Activated T-helper 1 cell treated with anti-CD3 and anti-CD28 coated beads, Interleukin-12 subunit alpha, Interleukin-12 subunit beta, Interleukin-2, Interleukin-4 antibody, amounts not matched to agents 30 ng/mL and 10 ng/mL and 1 ng/mL, durations not matched to agents 14 hours and 24 hours and 36 hours (primary cell): ENCODE measurements at regions not wholly inside any gene's neighbourhood (a gene's known extent, or its start where the extent isn't known, plus 50 kb on each side); places are given as distances from the start of the nearest gene placed in this dataset.

Experiments
- DNase-seq: peaks from one replicate; pipeline ENCODE4 v3.0.0; 2021; ENCODE audit warnings: low spot score
- H3K27ac Mint-ChIP-seq: one replicate; pipeline ENCODE4 v1.8.0; 2021; ENCODE audit warnings: mild to moderate bottlenecking, mixed read lengths
- H3K27me3 Mint-ChIP-seq: one replicate; pipeline ENCODE4 v1.8.0; 2022; ENCODE audit warnings: mild to moderate bottlenecking, moderate library complexity, mixed read lengths; ENCODE audit not compliant: insufficient read depth
- H3K36me3 Mint-ChIP-seq: one replicate; pipeline ENCODE4 v1.8.0; 2021; ENCODE audit warnings: low read depth, mixed read lengths
- H3K4me1 Mint-ChIP-seq: one replicate; pipeline ENCODE4 v1.8.0; 2021; ENCODE audit warnings: low read depth, mixed read lengths
- H3K4me3 Mint-ChIP-seq: one replicate; pipeline ENCODE4 v1.8.0; 2021; ENCODE audit warnings: mild to moderate bottlenecking, moderate library complexity, mixed read lengths
- H3K9me3 Mint-ChIP-seq: one replicate; pipeline ENCODE4 v1.8.0; 2021; ENCODE audit warnings: mixed read lengths
- intact Hi-C: fragments of 100-400 bp; cut with micrococcal nuclease; formaldehyde crosslinking; loops from one replicate; pipeline ENCODE4 v1.15.1; 2024

DNA sequence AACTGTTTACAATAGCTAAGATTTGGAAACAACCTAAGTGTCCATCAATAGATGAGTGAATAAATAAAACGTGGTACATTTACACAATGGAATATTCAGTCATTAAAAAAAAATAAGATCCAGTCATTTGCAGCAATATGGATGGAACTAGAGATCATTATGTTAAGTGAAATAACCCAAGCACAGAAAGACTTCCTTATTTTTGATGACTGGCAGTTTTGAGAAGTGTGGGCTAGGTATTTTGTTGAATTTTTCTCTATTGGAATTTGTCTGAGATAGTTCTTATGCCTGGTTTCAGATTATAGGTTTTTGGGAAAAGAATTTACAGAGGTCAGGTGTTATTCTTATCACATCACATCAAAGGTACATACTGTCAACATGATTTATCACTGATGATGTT is 293.8 kb upstream of the ARSJ start:
- H3K27ac Mint-ChIP-seq = no peak overlapping the region
- H3K9me3 Mint-ChIP-seq = no peaks in the 10 kb centered on the region
- intact Hi-C loops = no loop called here
- H3K4me3 Mint-ChIP-seq = no peak overlapping the region
- DNase-seq = no peak
- no peaks in the 10 kb centered on the region for H3K4me1 Mint-ChIP-seq
- H3K27me3 Mint-ChIP-seq = no peaks in the 10 kb centered on the region
- H3K36me3 Mint-ChIP-seq = no peaks in the 10 kb centered on the region

DNA sequence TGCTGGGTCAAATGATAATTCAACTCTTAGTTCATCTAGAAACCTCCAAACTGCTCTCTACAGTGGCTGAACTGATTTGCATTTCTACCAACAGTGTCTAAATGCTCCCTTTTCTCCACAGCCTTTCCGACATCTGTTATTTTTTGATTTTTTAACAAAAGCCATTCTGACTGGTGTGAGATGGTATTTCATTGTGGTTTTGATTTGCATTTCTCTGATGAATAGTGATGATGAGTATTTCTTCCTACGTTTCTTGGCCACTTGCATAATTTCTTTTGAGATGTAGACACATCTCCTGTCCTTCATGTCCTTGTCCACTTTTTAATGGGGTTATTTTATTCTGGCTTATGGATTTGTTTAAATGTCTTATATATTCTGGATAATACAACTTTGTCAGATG is 298.2 kb upstream of the ARSJ start:
- Mint-ChIP-seq H3K27me3 (peaks cover 2% of the 10 kb centered on the region), H3K4me1 (no peaks in the 10 kb centered on the region), H3K36me3 (no peaks in the 10 kb centered on the region), H3K4me3 (no peak overlapping the region), H3K9me3 (no peaks in the 10 kb centered on the region), H3K27ac (no peak overlapping the region)
- no peak for DNase-seq
- intact Hi-C loops = no loop called here

DNA sequence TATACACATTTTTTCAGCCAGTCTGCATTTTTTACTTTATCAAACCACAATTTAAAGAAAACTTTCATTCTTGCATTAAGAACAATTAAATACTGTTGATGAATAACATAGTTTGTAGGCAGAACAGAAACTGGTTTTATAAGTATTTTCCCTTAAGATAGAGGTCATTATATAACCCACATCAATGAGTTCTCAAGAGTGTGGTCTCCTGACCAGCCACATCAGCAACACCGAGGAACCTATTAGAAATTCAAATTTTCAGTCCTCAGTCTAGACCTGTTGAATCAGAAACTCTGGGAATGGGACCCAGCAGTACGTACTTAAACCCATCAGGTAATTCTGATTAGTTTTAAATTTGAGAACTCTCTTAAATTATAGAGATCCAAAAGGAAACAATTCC is 299.6 kb upstream of the ARSJ start:
- intact Hi-C loops = no loop called here
- DNase-seq = no peak
- Mint-ChIP-seq H3K36me3 (no peaks in the 10 kb centered on the region), H3K27ac (no peak overlapping the region), H3K9me3 (no peaks in the 10 kb centered on the region), H3K27me3 (peaks cover 2% of the 10 kb centered on the region), H3K4me1 (no peaks in the 10 kb centered on the region), H3K4me3 (no peak overlapping the region)

DNA sequence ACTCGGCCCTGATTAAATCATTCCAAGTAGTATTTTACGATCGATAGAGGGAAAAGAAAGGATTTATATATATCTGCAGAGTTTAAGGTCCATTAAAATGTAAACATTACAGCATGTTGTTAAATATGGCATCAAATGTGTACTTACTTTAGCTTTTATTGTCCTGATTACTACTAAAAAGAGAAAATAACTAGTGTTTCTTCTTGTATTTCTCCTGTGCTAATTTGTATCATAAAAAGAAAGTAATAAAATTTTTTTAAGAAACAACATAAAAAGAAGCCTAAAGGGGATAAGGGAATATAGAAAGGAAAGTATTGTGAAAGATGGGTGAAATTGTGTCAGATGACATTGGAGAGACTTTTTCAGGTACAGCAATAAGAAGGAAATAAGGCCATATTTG is 300.3 kb upstream of the ARSJ start:
- Mint-ChIP-seq H3K27me3 (peaks cover 2% of the 10 kb centered on the region), H3K27ac (no peak overlapping the region)
- DNase-seq = no peak

DNA sequence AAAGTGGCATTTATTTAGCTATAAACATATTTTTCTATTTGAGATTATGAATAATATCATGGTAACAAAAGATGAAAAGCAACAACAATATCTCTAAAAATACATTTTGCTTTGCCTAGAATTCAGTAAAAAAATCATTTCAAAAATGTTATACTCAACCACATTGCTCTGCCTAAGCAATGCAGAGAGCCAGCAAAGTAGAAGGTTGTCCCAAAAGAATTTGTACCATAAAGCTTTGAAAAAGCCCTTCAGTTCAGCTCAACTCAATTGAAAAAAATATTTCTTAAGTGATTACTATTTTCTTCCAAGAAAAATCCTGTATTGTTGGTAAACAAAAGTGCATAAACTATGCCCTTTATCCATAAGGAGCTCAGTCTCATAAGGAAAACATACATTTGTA is 301.2 kb upstream of the ARSJ start:
- no peak overlapping the region for H3K27ac Mint-ChIP-seq
- DNase-seq = no peak
- H3K27me3 Mint-ChIP-seq = peaks cover 2% of the 10 kb centered on the region
- H3K36me3 Mint-ChIP-seq = no peaks in the 10 kb centered on the region
- no peaks in the 10 kb centered on the region for H3K4me1 Mint-ChIP-seq
- intact Hi-C loops = no loop called here
- H3K9me3 Mint-ChIP-seq = no peaks in the 10 kb centered on the region
- no peak overlapping the region for H3K4me3 Mint-ChIP-seq

More for the DNA sequence above, 300.3 kb upstream of the ARSJ start:
- intact Hi-C loops = no loop called here
- no peaks in the 10 kb centered on the region for H3K9me3 Mint-ChIP-seq
- no peaks in the 10 kb centered on the region for H3K4me1 Mint-ChIP-seq
- no peaks in the 10 kb centered on the region for H3K36me3 Mint-ChIP-seq
- no peak overlapping the region for H3K4me3 Mint-ChIP-seq

DNA sequence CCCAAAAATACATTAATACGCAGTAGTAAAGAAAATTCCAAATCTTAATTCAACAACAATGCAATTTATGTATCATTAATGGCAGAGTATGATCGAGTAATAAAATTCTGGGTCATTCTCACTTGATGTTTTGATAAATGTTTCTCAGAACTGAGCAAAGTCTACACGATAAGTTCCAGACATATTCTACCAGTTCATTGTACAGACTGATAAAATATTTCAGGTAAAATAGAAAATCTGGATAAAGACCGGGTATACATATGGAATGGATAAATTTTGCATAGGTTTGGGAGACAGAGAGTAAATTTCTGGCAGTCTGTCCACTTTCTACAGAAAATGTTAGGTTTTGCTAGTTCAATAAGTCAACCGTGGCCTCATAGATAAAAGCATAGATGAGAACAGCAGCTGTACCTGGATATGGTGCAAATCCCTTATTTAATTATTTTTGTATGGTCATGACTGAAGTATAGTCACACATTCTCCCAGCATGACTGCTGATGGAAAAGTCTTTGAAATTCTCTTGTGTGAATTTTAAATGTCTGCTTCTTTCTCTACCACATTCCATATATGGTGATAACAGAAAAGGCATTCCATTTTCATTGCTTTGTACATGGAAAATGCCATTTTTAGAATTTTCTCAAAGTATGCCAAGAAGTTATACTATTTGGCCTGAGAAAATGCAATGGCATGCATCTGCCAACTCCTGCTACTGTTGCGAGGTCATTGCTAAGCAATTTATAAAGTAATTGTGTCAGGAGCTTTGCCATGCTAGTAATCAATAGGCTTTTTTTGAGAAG is 301.9 kb upstream of the ARSJ start:
- Mint-ChIP-seq H3K27ac (no peak overlapping the region), H3K4me1 (no peaks in the 10 kb centered on the region), H3K9me3 (no peaks in the 10 kb centered on the region), H3K36me3 (no peaks in the 10 kb centered on the region), H3K27me3 (peaks cover 2% of the 10 kb centered on the region), H3K4me3 (no peak overlapping the region)
- intact Hi-C loops = no loop called here
- no peak for DNase-seq

DNA sequence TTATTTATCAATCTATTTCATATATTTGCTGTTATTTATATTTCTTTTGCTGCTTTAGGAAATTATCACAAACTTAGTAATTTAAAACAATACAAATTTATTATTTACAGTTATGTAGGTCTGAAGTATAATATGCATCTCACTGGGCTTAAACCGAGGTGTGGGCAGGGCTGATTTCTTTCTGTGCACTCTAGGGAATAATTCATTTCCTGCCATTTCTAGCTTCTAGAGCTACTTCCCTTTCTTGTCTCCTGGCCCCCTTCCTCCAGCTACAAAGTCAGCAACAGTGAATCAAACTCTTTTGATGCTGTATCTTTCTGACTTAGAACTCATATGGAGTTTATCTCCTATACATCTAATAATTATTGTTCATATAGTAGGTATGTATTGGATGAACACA is 303.5 kb upstream of the ARSJ start:
- intact Hi-C loops = no loop called here
- no peak for DNase-seq
- Mint-ChIP-seq H3K4me1 (no peaks in the 10 kb centered on the region), H3K27me3 (peaks cover 2% of the 10 kb centered on the region), H3K36me3 (no peaks in the 10 kb centered on the region), H3K9me3 (no peaks in the 10 kb centered on the region), H3K27ac (no peak overlapping the region), H3K4me3 (no peak overlapping the region)

DNA sequence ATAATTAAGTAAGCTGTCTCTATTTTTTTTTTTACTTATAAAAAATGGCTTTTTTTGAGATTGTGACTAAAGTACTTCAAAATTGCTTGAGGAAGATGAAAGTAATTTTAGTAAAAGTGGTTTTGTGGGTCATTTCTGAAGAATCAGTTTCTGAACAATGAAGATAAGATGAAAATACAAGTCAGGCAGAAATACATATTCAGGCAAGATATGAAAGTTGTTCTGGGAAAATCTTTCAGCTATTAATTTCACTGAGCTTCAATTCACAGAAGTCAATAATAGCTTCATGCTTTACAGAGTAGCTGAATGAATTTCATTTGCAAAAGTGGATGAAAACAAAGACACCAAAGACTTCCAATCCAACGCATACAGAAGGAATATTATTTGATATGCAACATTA is 305.2 kb upstream of the ARSJ start:
- Mint-ChIP-seq H3K36me3 (no peaks in the 10 kb centered on the region), H3K4me1 (no peaks in the 10 kb centered on the region), H3K27ac (no peak overlapping the region), H3K9me3 (no peaks in the 10 kb centered on the region), H3K4me3 (no peak overlapping the region), H3K27me3 (peaks cover 2% of the 10 kb centered on the region)
- intact Hi-C loops = no loop called here
- DNase-seq = no peak

DNA sequence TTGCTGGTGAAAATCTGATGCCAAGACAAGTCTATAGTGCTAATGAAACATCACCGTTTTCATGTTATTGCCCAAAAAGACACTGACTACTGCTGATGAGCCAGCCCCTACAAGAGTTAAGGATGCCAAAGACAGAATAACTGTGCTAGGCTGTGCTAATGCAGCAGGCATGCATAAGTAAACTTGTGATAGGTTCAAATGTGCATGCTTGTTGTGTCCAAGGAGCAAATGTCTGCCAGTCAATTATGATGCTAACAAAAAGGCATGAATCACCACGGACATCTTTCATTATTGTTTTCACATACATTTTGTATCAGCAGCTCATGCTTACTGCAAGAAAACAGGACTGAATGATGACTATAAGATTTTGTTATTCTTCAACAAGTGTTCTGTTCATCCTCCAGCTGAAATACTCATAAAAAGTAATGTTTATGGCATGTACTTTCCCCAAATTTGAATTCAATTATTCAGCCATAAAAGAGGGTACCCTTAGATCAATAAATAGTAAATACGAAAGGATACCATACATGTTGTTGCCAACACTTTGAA is 306.9 kb upstream of the ARSJ start:
- DNase-seq = no peak
- H3K4me1 Mint-ChIP-seq = no peaks in the 10 kb centered on the region
- intact Hi-C loops = no loop called here
- peaks cover 5% of the 10 kb centered on the region for H3K9me3 Mint-ChIP-seq
- H3K36me3 Mint-ChIP-seq = no peaks in the 10 kb centered on the region
- no peaks in the 10 kb centered on the region for H3K27me3 Mint-ChIP-seq
- H3K4me3 Mint-ChIP-seq = no peak overlapping the region
- H3K27ac Mint-ChIP-seq = no peak overlapping the region

DNA sequence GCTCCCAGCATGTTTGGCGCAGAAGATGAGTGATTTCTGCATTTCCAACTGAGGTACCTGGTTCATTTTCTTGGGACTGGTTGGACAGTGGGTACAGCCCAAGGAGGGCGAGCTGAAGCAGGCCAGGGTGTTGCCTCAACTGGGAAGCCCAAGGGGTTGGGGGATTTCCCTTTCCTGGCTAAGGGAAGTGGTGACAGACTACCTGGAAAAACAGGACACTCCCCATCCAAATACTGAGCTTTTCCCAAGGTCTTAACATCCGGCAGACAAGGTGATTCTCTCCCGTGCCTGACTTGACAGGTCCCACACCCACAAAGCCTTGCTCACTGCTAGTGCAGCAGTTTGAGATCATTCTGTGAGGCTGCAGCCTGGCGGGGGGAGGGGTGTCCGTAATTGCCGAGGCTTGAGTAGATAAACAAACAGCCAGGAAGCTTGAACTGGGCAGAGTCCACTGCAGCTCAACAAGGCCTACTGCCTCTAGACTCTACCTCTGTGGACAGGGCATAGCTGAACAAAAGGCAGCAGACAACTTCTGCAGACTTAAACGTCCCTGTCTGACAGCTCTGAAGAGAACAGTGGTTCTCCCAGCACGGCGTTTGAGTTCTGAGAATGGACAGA is 307.7 kb upstream of the ARSJ start:
- H3K36me3 Mint-ChIP-seq = no peaks in the 10 kb centered on the region
- no peak overlapping the region for H3K4me3 Mint-ChIP-seq
- intact Hi-C loops = no loop called here
- H3K4me1 Mint-ChIP-seq = no peaks in the 10 kb centered on the region
- H3K27ac Mint-ChIP-seq = no peak overlapping the region
- peaks cover 5% of the 10 kb centered on the region for H3K9me3 Mint-ChIP-seq
- DNase-seq = no peak
- H3K27me3 Mint-ChIP-seq = no peaks in the 10 kb centered on the region

DNA sequence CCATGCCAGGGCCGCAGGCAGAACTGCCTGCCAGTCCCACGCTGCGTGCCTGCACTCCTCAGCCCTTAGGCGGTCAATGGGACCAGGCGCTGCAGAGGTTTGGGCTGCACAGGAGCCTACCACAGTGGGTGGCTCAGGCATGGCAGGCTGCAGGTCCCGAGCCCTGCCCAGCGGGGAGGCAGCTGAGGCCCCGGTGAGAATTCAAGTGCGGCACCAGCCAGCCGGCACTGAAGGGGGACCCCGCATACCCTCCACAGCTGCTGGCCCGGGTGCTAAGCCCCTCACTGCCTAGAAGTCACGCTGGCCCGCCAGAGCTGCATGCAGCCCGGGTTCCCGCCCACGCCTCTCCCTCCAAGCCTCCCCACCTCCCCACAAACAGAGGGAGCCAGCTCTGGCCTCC is 302.5 kb upstream of the UGT8 start:
- H3K4me3 Mint-ChIP-seq = no peak overlapping the region
- intact Hi-C loops = no loop called here
- peaks cover 2% of the 10 kb centered on the region for H3K27me3 Mint-ChIP-seq
- no peak overlapping the region for H3K27ac Mint-ChIP-seq
- H3K4me1 Mint-ChIP-seq = no peaks in the 10 kb centered on the region
- DNase-seq = no peak
- no peaks in the 10 kb centered on the region for H3K9me3 Mint-ChIP-seq
- H3K36me3 Mint-ChIP-seq = no peaks in the 10 kb centered on the region

DNA sequence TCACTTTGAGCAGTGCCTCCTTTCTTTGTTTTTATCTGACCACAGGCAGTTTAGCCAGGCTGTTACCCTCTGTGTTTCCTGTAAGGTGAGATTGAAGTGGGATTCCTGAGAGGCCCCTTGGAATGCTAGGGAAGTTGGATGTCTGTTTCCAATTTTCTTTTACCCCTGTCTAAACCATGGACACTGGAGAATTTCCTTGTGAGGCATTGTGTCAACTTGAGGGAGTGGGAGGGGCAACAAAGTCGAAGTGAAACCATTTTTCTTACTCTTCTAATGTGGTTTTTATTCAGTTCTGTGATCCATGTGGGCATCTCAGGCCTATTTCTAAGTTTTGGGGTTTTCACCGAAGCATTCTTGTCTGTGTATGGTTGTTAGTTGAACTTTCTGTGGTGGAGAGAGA is 296.1 kb upstream of the UGT8 start:
- DNase-seq = no peak
- Mint-ChIP-seq H3K27me3 (peaks cover 2% of the 10 kb centered on the region), H3K4me1 (no peaks in the 10 kb centered on the region), H3K9me3 (no peaks in the 10 kb centered on the region), H3K27ac (no peak overlapping the region), H3K36me3 (no peaks in the 10 kb centered on the region), H3K4me3 (no peak overlapping the region)
- intact Hi-C loops = no loop called here

DNA sequence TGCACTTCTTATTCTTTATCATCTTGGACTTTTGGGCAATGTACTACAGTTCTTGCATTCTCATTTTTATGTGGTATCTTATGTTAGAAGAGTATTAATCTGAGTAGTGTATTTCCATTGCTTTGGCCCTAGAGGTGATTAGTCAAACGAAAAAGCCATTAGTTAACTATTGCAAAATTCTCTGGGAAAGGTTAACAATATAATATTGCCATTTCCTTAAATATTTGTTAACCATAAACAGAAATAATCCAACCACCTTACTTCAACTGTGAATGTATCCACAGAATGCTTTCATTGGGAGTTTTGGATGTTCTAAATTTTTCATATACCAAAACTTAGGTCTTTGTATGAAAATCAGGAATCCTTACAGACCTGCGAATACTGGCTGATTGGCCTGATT is 294.6 kb upstream of the UGT8 start:
- no peak for DNase-seq
- Mint-ChIP-seq H3K36me3 (no peaks in the 10 kb centered on the region), H3K4me1 (no peaks in the 10 kb centered on the region), H3K27ac (no peak overlapping the region), H3K27me3 (no peaks in the 10 kb centered on the region), H3K4me3 (no peak overlapping the region), H3K9me3 (no peaks in the 10 kb centered on the region)
- intact Hi-C loops = no loop called here
